NCI-H1048 (cell line): ENCODE measurements at regions not wholly inside any gene's neighbourhood (a gene's known extent, or its start where the extent isn't known, plus 50 kb on each side); places are given as distances from the start of the nearest gene placed in this dataset.

Source experiments
- DNase-seq: peaks from one replicate; lab custom pipeline; 2025; lab: John Stamatoyannopoulos, UW

- DNase-seq: no peak
These were observed 120.0 kb downstream of the BEGAIN start for GRCh38 chr14:100467046-100467750.

- DNase-seq: no peak
These were observed 119.3 kb downstream of the BEGAIN start for GRCh38 chr14:100467939-100468338.

- no peak for DNase-seq
These were observed 118.7 kb downstream of the BEGAIN start for GRCh38 chr14:100468557-100468956.

- DNase-seq: no peak
These were observed 117.3 kb downstream of the BEGAIN start for GRCh38 chr14:100469632-100470522.

DNA sequence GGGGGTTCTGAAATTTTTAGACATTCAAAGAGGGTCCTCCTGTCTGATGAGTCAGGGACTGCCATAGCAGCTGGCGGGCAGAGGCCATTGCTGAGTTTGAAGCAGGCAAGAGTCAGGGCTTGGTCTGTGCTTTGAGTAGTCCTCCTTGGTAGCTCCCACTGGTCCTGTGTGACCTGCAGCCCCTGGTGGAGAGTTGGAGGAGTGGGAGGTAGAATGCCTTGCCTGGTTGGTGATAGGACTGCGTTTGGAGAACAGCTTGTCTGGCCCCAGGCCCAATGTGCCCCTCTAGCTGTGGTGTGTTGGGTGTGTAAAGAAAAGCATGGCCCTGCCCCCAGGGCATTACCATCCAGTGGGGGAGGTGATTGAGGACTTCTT lies 116.7 kb downstream of the BEGAIN start:
- DNase-seq: no peak

GRCh38 chr14:100471441-100472093 lies 115.7 kb downstream of the BEGAIN start:
- DNase-seq: no peak

- DNase-seq: no peak
These were observed 115.1 kb downstream of the BEGAIN start for GRCh38 chr14:100472094-100472455.

GRCh38 chr14:100472491-100472890 lies 114.7 kb downstream of the BEGAIN start:
- DNase-seq: no peak

DNA sequence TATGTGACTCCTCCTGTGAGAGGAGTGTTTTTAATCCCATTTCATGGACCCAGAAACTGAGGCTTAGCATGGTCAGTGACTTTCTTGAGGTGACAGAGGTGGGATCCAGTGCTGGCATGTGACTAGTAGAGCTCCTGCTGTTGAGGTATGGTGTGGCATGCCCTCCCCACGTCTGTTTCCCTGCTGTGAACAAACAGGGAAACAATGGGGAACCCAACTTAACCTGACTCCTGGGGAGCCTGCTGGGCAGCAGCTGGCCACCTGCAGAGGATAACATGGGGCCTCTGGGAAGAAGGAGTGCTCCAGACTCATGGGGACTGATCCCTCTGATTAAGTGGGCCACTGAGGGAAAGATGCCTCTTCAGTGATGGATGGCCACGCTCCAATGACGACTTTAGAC lies 114.0 kb downstream of the BEGAIN start:
- DNase-seq: no peak

DNA sequence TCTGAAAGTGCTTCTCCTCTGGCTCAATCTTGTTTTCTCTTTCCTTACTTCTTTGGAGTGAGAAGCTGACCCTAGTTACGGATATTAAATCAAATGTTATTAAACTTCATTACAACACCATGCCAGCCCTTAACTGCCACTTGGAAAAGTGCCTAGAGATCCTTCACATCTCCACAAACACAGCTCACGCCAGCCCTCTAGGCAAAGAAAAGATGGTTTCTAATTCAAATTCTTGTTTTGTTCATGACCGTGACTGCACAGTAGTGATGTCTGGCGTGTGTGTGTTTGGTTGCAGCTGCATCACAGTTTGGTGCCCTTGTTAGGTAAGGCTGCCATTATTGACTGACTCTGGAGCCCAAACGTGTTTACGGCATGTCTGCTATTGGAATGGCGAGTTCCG lies 113.0 kb downstream of the BEGAIN start:
- DNase-seq: no peak

DNA sequence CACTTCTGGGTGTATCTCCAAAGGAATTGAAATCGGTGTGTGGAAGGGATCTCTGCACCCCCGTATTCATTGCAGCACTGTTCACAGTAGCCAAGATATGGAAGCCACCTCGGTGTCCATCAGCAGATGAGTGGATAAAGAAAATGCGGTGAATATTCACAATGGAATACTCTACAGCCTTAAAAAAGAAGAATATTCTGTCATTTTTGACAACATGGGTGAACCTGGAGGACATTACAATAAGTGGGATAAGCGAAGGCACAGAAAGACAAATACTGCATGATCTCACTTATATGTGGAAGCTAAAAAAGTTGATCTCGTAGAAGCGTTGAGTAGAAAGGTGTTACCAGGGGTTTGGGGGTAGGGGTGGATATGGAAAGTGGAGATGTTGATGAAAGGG lies 111.9 kb downstream of the BEGAIN start:
- DNase-seq: no peak

GRCh38 chr14:100476012-100476822 lies 111.0 kb downstream of the BEGAIN start:
- no peak for DNase-seq

DNA sequence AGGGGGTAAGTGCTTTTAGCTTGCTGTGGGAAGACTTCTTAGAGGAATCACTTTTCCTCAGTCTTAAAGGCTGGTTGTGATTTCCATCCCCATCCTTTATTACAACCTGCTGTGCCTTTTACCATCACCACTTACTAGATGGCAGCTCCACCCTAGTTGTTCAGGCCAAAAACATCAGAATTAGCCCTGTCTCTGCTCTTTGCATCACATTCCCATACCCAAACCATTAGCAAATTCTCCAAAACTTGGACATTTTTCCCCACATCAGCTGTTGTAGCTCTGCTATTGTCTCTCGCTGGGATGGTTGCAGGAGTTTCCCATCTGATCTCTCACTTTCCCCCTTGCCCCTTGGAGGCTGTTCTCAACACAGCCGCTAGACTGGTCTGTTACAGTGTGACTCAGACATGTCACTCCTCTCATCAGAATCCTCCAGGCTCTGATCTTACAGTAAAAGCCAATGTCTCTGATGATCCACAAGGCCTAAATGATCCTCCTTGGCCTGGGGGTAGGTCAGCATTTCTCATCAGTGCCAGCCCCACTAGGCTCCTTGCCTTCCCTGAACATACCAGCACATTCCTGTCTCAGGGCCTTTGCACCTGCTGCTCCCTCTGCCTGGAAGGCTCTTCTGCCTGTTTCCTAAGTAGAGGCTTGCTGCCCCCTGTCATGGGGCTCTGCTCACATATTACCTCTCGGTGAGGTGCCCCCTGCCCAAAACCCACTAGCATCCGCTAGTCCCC lies 102.5 kb downstream of the BEGAIN start:
- DNase-seq: no peak

- DNase-seq: no peak
These were observed 101.0 kb downstream of the BEGAIN start for GRCh38 chr14:100486025-100486828.
